Uterus (tissue), 3 donors: ENCODE measurements at regions not wholly inside any gene's neighbourhood (a gene's known extent, or its start where the extent isn't known, plus 50 kb on each side); places are given as distances from the start of the nearest gene placed in this dataset.

Experiments
- DNase-seq, 2 donors: peaks; one replicate each; pipeline ENCODE4 v3.0.0-alpha.2; 2019 to 2020
- H3K27ac ChIP-seq, 2 donors: fragments of 200-600 bp; sonication (generic); 1 replicate in 1 of 2; 2 replicates in 1 of 2; pipeline ENCODE4 v1.5.1; 2016 to 2018
- H3K27me3 ChIP-seq, 2 donors: fragments of 200-600 bp; sonication (generic); one replicate each; pipeline ENCODE4 v1.5.1; 2018 to 2019; ENCODE audit warnings: control low read depth in 1 of 2
- H3K36me3 ChIP-seq, 2 donors: fragments of 200-600 bp; sonication (generic); one replicate each; pipeline ENCODE4 v1.5.1; 2019; ENCODE audit warnings: control low read depth in 1 of 2
- H3K4me1 ChIP-seq, 2 donors: fragments of 200-600 bp; sonication (generic); one replicate each; pipeline ENCODE4 v1.5.1; 2018 to 2019; ENCODE audit warnings: control low read depth in 1 of 2
- H3K4me3 ChIP-seq, 2 donors: fragments of 200-600 bp; sonication (generic); 1 replicate in 1 of 2; 2 replicates in 1 of 2; pipeline ENCODE4 v1.5.1; 2018 to 2019; ENCODE audit warnings: mild to moderate bottlenecking in 1 of 2
- H3K9me3 ChIP-seq, 2 donors: fragments of 200-600 bp; sonication (generic); one replicate each; pipeline ENCODE4 v1.5.1; 2019; ENCODE audit warnings: control low read depth in 1 of 2
- POLR2A ChIP-seq, 2 donors: fragments of 450-650 bp; IDR thresholded peaks; one replicate each; pipeline ENCODE4 v1.6.1; 2016; ENCODE audit warnings: antibody characterized with exemption in 2 of 2, mild to moderate bottlenecking in 1 of 2, moderate library complexity in 1 of 2
- intact Hi-C: fragments of 100-400 bp; cut with DNase I; formaldehyde crosslinking; loops from one replicate; pipeline ENCODE4 v1.15.1; 2023; ENCODE audit warnings: low total_unique reads
- TF ChIP-seq, protein P1 (sequence below), 4 experiments: fragments of 200-600 bp in 2 of 4; fragments of 450-650 bp in 2 of 4; sonication (generic) in 2 of 4; IDR thresholded peaks; one replicate each; pipeline ENCODE4 v1.5.1; 2016 to 2019; ENCODE audit warnings: antibody characterized with exemption in 4 of 4, mild to moderate bottlenecking in 2 of 4, moderate library complexity in 1 of 4
- donor health status: DM: yes; HTN: yes; CAD: no.

DNA sequence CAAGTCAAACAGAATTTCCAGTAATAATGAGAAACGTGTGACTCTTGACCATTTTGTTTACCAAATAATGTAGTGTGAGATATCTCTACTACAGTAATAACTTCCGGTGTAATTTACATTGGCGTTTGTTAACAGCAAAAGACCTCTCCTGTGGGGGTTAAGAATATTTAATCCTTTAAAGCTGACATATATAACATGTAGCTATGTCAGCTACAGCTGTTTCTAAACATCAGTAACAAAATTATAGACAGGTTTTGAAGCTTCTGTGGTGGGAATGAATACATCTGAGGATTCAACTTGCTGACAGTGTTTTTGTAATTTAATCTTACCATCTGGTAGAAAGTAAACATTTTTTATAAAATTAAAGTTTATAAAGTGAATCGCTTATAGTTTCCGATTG, 73.6 kb upstream of the TENM3 start:
- Histone ChIP-seq H3K4me1 (no peaks in the 10 kb centered on the region), H3K36me3 (no peaks in the 10 kb centered on the region), H3K27ac (no peak overlapping the region), H3K4me3 (no peak overlapping the region), H3K9me3 (no peaks in the 10 kb centered on the region), H3K27me3 (no peaks in the 10 kb centered on the region)
- DNase-seq: no peak
- TF ChIP-seq POLR2A (IDR thresholded peaks at IDR 0.05): no peak
- TF ChIP-seq, protein P1, sequence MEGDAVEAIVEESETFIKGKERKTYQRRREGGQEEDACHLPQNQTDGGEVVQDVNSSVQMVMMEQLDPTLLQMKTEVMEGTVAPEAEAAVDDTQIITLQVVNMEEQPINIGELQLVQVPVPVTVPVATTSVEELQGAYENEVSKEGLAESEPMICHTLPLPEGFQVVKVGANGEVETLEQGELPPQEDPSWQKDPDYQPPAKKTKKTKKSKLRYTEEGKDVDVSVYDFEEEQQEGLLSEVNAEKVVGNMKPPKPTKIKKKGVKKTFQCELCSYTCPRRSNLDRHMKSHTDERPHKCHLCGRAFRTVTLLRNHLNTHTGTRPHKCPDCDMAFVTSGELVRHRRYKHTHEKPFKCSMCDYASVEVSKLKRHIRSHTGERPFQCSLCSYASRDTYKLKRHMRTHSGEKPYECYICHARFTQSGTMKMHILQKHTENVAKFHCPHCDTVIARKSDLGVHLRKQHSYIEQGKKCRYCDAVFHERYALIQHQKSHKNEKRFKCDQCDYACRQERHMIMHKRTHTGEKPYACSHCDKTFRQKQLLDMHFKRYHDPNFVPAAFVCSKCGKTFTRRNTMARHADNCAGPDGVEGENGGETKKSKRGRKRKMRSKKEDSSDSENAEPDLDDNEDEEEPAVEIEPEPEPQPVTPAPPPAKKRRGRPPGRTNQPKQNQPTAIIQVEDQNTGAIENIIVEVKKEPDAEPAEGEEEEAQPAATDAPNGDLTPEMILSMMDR (IDR thresholded peaks at IDR 0.05): no peak
- intact Hi-C loops: no loop called here

DNA sequence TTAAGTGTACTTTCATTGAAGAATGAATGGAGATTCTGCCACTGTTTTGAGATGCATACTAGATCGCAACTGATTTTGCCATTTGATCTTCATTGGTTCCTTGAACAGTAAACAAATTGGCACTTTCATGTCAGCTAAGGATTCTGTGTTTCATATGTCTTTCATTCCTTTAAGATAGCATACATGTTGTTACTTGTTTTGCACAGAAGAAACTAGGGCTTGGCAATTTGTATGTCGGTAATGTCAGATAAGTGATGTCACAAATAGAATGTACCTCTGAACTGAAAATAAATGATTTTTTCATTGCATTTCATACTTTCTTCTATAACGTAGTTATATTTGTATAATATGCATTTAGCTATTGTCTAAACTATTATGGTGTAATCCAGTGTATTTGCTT, 73.2 kb upstream of the TENM3 start:
- DNase-seq: no peak
- Histone ChIP-seq H3K4me1 (no peaks in the 10 kb centered on the region), H3K27ac (no peak overlapping the region), H3K36me3 (no peaks in the 10 kb centered on the region), H3K9me3 (no peaks in the 10 kb centered on the region), H3K27me3 (no peaks in the 10 kb centered on the region), H3K4me3 (no peak overlapping the region)
- no peak for TF ChIP-seq POLR2A (IDR thresholded peaks at IDR 0.05)
- TF ChIP-seq, protein P1 (IDR thresholded peaks at IDR 0.05): no peak
- intact Hi-C loops: no loop called here

DNA sequence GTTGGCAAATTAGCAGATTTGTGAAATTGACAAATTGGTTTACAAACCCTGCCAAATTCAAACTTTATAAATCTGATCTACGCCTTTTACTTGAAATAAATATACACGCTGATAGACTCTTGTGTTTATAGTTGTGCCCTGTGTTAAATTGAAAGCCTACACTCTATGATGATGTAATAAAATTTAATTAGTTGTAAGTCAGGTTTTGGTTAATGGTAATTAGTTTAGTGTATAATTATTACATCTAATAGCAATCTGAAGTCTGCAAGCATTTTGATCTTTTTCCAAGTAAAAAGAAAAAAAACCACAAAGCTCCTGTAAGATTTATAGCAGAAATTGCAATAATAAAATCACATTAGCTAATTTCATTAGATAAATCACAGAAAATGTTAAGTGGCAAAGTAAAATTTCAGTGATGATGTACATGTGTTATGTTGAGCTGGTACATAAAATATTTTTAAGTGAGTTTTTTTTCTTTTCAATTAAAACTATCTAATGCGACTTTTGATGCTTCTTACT, 72.7 kb upstream of the TENM3 start:
- no peaks in the 10 kb centered on the region for H3K27me3 ChIP-seq
- H3K27ac ChIP-seq: no peak overlapping the region
- no peaks in the 10 kb centered on the region for H3K9me3 ChIP-seq
- intact Hi-C loops: no loop called here
- H3K36me3 ChIP-seq: no peaks in the 10 kb centered on the region
- TF ChIP-seq, protein P1 (IDR thresholded peaks at IDR 0.05): no peak
- TF ChIP-seq POLR2A (IDR thresholded peaks at IDR 0.05): no peak
- H3K4me3 ChIP-seq: no peak overlapping the region
- H3K4me1 ChIP-seq: no peaks in the 10 kb centered on the region
- DNase-seq: no peak

DNA sequence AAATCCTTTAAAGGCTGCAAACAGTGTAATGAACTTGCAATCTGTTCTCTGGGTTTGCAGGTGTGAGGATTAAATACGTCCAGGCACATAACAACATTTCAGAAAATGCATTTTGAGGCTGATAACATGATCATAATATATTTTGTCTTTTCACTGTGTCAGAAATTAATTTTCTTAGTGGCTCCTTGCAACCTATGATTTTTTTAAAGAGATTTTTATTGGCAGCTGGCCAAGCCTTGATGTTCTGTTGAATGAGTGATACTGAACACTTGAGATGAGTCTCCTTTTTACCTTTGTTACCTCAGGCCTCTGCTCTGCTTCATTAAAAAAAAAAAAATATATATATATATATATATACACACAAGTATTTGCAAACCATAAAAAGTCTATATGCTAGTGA, 68.2 kb upstream of the TENM3 start:
- Histone ChIP-seq H3K4me1 (no peaks in the 10 kb centered on the region), H3K9me3 (no peaks in the 10 kb centered on the region), H3K4me3 (no peak overlapping the region), H3K36me3 (no peaks in the 10 kb centered on the region), H3K27me3 (no peaks in the 10 kb centered on the region), H3K27ac (no peak overlapping the region)
- no peak for DNase-seq
- TF ChIP-seq, protein P1 (IDR thresholded peaks at IDR 0.05): no peak
- TF ChIP-seq POLR2A (IDR thresholded peaks at IDR 0.05): no peak
- intact Hi-C loops: no loop called here

DNA sequence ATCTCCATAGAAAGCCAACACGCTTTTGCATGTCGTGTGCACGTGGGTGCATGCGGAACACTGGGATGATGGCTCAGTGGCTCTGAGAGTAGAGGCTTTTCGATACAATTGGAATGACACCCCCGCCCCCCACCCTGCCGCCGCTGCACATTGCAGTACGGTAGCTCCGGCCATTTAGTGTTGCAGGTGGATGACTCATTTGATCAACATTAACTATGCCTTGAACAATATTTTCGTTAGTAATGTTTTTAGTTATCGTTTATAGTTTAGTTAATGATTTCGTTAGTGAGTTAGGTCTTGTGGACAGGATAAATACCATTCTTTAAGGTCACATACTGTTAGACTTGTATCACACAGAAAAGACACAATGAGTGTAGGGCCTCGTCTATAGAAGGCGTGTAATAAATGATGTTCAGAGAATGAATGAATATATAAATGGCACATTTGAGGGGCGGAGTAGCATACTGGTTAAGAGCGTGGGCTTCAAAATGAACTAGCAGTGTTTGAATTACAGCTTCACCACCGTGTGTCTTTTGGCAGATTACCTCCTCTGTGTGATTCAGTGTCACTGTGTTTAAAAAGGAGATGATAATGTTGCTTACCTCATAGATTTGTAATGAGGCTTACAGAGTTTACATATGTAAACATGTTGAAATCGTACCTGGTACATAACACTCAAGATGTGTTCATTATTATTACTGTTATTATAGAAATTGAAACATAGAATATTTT, 67.2 kb upstream of the TENM3 start:
- no peak for DNase-seq
- no peaks in the 10 kb centered on the region for H3K27me3 ChIP-seq
- no peaks in the 10 kb centered on the region for H3K36me3 ChIP-seq
- no peak for TF ChIP-seq POLR2A (IDR thresholded peaks at IDR 0.05)
- TF ChIP-seq, protein P1 (IDR thresholded peaks at IDR 0.05): no peak
- no peaks in the 10 kb centered on the region for H3K4me1 ChIP-seq
- no peak overlapping the region for H3K27ac ChIP-seq
- no peaks in the 10 kb centered on the region for H3K9me3 ChIP-seq
- no peak overlapping the region for H3K4me3 ChIP-seq
- intact Hi-C loops: no loop called here
